ENCODE measurements at regions not wholly inside any gene's neighbourhood (a gene's known extent, or its start where the extent isn't known, plus 50 kb on each side); places are given as distances from the start of the nearest gene placed in this dataset.

- 92 to 93% methylated on average over 11 of the region's 11 CpGs for WGBS, 2 donors
- TF ChIP-seq EP300 (IDR thresholded peaks at IDR 0.05) = no peak
- no peak for TF ChIP-seq CTCF (IDR thresholded peaks at IDR 0.05)
- no peak for TF ChIP-seq POLR2A (IDR thresholded peaks at IDR 0.05)
Observed at GRCh38 chr4:58435871-58436270, 1325.7 kb upstream of the IGFBP7 start.

GRCh38 chr4:58413849-58414248 is 1303.7 kb upstream of the IGFBP7 start:
- Histone ChIP-seq H3K27me3 (no peaks in the 10 kb centered on the region), H3K9me3 (no peaks in the 10 kb centered on the region), H3K36me3 (no peaks in the 10 kb centered on the region), H3K4me3 (no peak overlapping the region), H3K4me1 (no peaks in the 10 kb centered on the region), H3K27ac (no peak overlapping the region)
- DNase-seq (ENCODE audit: low spot score in 2 of 2) = no peak
- no peak for TF ChIP-seq EP300 (IDR thresholded peaks at IDR 0.05)
- TF ChIP-seq POLR2A (IDR thresholded peaks at IDR 0.05) = no peak
- TF ChIP-seq CTCF (IDR thresholded peaks at IDR 0.05) = no peak
- 23 to 42% methylated on average over 1 of the region's 1 CpG for WGBS, 2 donors

More at GRCh38 chr4:58435871-58436270, 1325.7 kb upstream of the IGFBP7 start:
- no peaks in the 10 kb centered on the region for H3K36me3 ChIP-seq
- H3K4me1 ChIP-seq = no peaks in the 10 kb centered on the region
- peaks cover 0 to 17% (median 0%) of the 10 kb centered on the region in 4 donors for H3K9me3 ChIP-seq
- DNase-seq (ENCODE audit: low spot score in 2 of 2) = no peak
- H3K4me3 ChIP-seq = no peak overlapping the region
- no peaks in the 10 kb centered on the region for H3K27me3 ChIP-seq
- no peak overlapping the region for H3K27ac ChIP-seq

GRCh38 chr4:58411904-58412303 is 1301.7 kb upstream of the IGFBP7 start:
- no peak for TF ChIP-seq POLR2A (IDR thresholded peaks at IDR 0.05)
- no peak for TF ChIP-seq EP300 (IDR thresholded peaks at IDR 0.05)
- no peak for TF ChIP-seq CTCF (IDR thresholded peaks at IDR 0.05)
- WGBS, 2 donors = 80 to 86% methylated on average over 2 of the region's 2 CpGs
- Histone ChIP-seq H3K27me3 (no peaks in the 10 kb centered on the region), H3K36me3 (no peaks in the 10 kb centered on the region), H3K27ac (no peak overlapping the region), H3K4me1 (no peaks in the 10 kb centered on the region), H3K4me3 (no peak overlapping the region), H3K9me3 (no peaks in the 10 kb centered on the region)
- DNase-seq (ENCODE audit: low spot score in 2 of 2) = no peak

GRCh38 chr4:58406762-58407161 is 1296.6 kb upstream of the IGFBP7 start:
- H3K27me3 ChIP-seq = no peaks in the 10 kb centered on the region
- DNase-seq (ENCODE audit: low spot score in 2 of 2) = no peak
- no peak for TF ChIP-seq EP300 (IDR thresholded peaks at IDR 0.05)
- TF ChIP-seq POLR2A (IDR thresholded peaks at IDR 0.05) = no peak
- TF ChIP-seq CTCF (IDR thresholded peaks at IDR 0.05) = no peak
- H3K9me3 ChIP-seq = peaks cover 0 to 4% (median 0%) of the 10 kb centered on the region in 4 donors
- no peak overlapping the region for H3K4me3 ChIP-seq
- 68 to 72% methylated on average over 2 of the region's 2 CpGs for WGBS, 2 donors
- no peak overlapping the region for H3K27ac ChIP-seq
- no peaks in the 10 kb centered on the region for H3K4me1 ChIP-seq
- H3K36me3 ChIP-seq = no peaks in the 10 kb centered on the region

- Histone ChIP-seq H3K27me3 (no peaks in the 10 kb centered on the region), H3K36me3 (no peaks in the 10 kb centered on the region)
Observed at GRCh38 chr4:58368221-58368620, 1258.0 kb upstream of the IGFBP7 start.

More at GRCh38 chr4:58368221-58368620, 1258.0 kb upstream of the IGFBP7 start:
- no peaks in the 10 kb centered on the region for H3K9me3 ChIP-seq
- no peak for TF ChIP-seq POLR2A (IDR thresholded peaks at IDR 0.05)
- no peak for TF ChIP-seq EP300 (IDR thresholded peaks at IDR 0.05)
- TF ChIP-seq CTCF (IDR thresholded peaks at IDR 0.05) = no peak
- H3K4me3 ChIP-seq = no peak overlapping the region
- H3K27ac ChIP-seq = no peak overlapping the region
- no peak for DNase-seq (ENCODE audit: low spot score in 2 of 2)
- H3K4me1 ChIP-seq = no peaks in the 10 kb centered on the region
